Uterus (tissue), 2 donors: ENCODE measurements at regions not wholly inside any gene's neighbourhood (a gene's known extent, or its start where the extent isn't known, plus 50 kb on each side); places are given as distances from the start of the nearest gene placed in this dataset.

Experiments
- POLR2A ChIP-seq, 2 donors: fragments of 450-650 bp; IDR thresholded peaks; one replicate each; pipeline ENCODE4 v1.6.1; 2016; ENCODE audit warnings: antibody characterized with exemption in 2 of 2, mild to moderate bottlenecking in 1 of 2, moderate library complexity in 1 of 2
- TF ChIP-seq, protein P1 (sequence below), 4 experiments: fragments of 200-600 bp in 2 of 4; fragments of 450-650 bp in 2 of 4; sonication (generic) in 2 of 4; IDR thresholded peaks; one replicate each; pipeline ENCODE4 v1.5.1; 2016 to 2019; ENCODE audit warnings: antibody characterized with exemption in 4 of 4, mild to moderate bottlenecking in 2 of 4, moderate library complexity in 1 of 4

DNA sequence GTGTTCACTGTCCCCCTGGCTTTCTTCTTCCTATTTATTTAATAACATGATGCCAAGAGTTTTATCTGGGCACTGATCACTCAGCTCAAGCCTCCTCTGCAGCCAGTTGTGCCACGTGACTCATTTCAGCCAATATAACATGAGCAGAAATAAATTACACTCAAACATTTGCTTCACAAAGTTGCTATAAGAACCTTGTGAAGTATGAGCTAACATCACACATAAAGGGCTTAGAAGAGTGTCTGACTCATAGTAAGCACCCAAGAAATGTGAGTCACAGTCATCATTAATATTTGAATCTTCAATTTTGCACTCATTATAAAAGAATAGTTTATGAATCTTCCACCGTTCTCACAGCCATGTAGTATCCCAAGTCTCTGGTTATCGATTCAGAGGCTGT, 414.6 kb upstream of the NPVF start:
- TF ChIP-seq, protein P1, sequence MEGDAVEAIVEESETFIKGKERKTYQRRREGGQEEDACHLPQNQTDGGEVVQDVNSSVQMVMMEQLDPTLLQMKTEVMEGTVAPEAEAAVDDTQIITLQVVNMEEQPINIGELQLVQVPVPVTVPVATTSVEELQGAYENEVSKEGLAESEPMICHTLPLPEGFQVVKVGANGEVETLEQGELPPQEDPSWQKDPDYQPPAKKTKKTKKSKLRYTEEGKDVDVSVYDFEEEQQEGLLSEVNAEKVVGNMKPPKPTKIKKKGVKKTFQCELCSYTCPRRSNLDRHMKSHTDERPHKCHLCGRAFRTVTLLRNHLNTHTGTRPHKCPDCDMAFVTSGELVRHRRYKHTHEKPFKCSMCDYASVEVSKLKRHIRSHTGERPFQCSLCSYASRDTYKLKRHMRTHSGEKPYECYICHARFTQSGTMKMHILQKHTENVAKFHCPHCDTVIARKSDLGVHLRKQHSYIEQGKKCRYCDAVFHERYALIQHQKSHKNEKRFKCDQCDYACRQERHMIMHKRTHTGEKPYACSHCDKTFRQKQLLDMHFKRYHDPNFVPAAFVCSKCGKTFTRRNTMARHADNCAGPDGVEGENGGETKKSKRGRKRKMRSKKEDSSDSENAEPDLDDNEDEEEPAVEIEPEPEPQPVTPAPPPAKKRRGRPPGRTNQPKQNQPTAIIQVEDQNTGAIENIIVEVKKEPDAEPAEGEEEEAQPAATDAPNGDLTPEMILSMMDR (IDR thresholded peaks at IDR 0.05) = no peak
- no peak for TF ChIP-seq POLR2A (IDR thresholded peaks at IDR 0.05)
